CD1c-positive myeloid dendritic cell (primary cell): ENCODE measurements at regions not wholly inside any gene's neighbourhood (a gene's known extent, or its start where the extent isn't known, plus 50 kb on each side); places are given as distances from the start of the nearest gene placed in this dataset.

Experiments
- DNase-seq: peaks from one replicate; pipeline ENCODE4 v3.0.0-alpha.2; 2016; ENCODE audit errors: extremely low spot score

DNA sequence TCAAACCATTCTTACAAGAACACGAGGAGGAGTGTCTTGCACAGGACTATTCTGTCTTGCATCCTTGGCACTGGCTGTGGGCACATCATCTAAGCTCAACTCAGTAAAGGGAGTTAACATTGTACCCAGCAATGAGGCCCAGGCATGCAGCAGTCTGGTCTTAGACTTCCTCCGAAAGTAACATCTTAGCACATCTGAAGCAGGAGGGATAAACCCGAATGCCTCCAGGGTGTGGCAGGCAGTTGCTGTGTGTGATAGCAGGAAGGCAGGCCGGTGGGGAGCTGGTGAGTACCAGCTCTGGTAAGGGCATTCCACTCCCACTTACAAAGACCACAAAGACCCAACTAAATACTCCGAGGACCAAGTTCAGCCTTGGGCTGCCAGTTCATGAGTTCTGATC lies 206.3 kb downstream of the TSN start:
- DNase-seq = no peak

DNA sequence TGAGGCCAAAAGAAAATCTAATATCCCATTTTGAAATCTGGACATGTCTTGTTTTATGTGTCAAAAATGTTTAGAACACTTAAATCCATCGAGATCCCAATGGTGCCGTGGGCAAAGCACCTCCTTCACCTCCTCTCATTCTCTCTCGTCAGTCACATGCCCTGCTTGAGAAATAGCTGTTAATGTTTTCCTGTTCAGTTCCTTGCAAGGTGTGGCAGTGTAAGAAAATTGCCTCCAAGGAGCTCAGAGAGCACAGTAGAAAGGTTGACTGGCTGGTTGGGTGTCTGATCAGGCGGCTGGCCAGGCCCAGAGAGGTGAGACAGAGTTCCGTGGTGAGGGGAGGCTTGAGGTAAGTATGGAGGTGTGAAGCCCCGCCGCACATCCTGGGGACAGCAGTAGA lies 210.2 kb downstream of the TSN start:
- no peak for DNase-seq

DNA sequence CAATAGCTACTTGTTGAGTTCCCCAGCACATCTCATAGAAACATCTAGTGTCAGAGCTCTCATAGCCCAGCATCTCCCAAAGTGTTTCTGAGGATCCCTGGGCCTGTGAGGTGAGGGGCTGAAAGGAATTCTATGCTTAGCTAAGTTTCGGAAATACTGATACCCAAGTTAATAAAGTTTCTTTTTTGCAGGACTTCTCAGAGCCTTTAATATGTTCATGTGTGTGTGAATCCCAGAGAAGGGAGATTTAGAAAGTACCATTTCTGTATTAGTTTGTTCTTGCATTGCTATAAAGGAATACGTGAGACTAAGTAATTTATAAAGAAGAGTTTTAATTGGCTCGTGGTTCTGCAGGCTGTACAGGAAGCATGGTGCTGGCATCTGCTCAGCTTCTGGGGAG lies 211.2 kb downstream of the TSN start:
- no peak for DNase-seq

DNA sequence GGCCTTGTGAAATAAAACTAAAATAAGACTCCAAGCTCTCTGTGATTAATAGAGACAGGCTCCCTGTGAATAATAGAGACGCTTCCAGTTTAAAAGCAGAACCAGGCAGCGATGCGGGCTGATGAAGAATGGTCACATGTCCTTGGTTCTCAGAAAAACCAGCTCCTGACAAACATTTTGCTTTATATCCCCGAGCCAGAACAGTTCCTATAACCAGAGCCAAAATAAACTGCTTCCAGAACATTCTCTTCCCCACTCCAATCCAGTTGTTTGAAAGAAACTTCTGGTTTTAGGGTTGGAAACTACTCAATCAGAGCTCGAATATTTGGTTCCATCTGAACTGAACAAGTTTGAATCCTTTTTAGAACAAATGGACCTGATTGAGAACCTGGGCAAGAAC lies 213.7 kb downstream of the TSN start:
- DNase-seq = peak; percentile 61

DNA sequence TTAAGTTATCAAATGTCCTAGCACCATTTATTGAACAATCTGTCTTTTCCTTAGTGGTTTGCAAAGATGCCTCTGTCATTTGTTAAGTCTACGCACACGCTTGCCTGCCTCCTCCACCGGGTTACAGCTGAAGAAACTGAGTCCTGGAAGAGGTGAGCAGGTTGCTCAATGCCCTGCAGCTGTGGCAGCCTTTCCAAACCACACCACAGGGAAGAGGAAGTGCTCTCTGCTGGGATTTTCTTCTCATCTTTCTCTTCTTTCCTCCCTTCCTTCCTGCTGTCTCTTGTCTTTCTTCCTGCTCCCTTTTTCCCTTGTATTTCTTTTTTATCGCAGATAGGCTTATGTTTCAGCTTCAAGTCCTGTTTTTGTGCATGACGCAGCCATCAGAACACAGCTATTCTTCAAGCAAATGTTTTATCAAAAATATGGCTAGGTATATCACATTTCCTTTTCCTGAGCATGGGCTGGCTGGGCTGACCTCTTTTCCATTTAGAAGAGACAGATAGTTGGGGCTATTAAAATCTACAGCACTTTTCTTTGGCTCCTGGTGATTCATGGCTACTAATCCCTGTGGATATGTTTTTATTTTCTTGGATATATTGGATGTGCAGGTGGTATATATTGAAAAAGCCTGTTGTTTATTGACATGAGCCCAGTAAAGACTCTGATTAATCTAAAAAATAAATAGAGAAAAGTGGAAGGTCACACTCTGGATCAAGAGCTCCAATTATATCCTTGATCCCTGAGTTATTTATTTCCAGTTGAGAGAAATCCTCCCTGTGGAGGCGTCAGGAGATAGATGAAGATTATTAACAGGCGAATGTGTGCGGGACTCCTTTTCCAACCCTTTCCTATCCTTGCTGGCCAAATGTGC lies 214.6 kb downstream of the TSN start:
- DNase-seq = no peak

DNA sequence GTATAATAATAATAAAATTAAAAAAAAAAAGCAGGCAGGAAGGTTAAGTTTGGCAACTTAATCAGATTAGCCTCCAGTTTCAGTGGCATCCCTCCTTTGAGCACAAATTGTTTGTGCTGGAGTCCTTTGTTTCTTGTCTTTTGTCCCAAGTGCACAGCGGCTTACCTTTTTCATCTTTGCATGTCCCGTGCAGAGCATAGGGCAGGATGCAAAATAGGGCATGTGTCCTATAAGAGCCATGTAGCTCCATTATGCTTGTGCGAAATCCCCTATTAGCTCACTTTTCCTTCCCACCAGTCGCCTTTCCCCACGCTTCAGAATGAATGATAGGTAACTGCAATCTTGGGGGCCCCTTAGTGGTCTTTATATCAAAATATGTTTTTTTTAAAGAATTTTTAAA lies 216.8 kb downstream of the TSN start:
- no peak for DNase-seq

DNA sequence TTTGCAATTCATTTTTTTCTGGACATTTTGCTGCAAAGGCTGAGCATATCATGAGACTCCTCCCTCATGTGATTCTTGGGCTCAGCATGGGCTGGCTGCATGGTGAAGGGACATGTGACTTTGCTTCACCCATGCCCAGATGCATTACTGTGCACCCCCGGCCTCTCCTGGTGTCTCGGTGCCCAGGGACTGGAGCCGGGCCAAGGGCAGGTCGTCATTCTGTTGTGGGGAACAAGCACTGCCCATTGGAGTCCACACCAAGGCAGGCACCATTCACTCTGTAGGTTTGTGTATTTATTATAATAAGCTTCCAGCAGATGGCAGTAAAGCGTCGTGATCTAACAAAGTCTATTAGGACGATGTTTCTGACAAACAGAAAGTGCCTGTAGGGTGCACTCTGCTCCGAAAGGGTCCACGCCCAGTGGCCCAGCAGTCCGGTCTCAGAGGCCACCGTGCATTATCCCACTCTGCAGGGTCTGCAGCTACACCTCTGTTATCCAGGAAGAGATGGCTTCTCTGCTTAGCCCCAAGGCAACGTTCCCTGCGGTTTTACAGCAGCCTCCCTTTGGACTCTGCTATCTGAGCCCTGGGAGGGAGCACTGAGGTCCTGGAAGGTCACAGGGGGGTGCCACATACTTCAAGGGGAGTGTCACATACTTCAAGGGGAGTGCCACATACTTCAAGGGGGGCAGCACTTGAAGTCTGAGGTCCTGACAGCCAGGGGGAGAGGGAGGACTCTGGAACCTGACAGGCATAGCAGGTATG lies 219.6 kb downstream of the TSN start:
- DNase-seq = peak; percentile 80

DNA sequence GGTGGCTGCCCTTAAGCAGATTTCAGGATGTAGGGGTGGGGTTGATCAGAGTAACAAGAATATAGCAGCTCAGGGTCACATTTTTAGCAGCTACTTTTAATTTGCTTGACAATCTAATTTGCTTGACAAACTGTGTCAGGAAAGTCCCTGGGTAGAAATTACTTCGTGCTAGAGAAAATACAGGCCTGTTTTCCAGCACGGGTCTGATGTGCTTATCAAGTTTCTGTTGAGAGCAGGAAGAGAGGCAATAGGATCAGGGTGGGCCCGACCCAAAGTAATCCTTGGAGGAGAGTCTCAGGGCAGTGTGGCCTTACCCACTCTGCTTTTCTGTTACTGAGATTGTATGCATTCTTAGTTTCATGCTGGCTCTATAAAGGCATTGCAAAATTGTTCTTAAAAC lies 221.5 kb downstream of the TSN start:
- no peak for DNase-seq

DNA sequence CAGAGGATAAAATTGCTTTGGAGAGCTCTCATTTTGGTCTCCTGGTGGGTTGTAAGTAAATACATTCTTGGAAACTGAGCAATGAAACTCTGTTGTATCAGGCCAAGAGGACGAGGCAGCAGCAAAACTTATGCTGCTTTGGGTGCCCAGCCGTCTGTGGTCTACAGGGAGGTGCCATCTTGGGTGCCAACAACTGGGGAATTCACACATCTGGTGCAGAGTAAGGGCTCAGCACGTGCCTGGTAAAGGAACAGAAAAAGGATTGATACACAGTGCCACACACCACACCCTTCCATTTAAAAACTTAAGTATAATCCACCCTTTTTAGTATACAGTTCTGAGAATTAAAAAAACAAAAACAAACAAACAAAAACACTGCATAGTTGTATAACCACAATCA lies 221.9 kb downstream of the TSN start:
- DNase-seq = no peak

DNA sequence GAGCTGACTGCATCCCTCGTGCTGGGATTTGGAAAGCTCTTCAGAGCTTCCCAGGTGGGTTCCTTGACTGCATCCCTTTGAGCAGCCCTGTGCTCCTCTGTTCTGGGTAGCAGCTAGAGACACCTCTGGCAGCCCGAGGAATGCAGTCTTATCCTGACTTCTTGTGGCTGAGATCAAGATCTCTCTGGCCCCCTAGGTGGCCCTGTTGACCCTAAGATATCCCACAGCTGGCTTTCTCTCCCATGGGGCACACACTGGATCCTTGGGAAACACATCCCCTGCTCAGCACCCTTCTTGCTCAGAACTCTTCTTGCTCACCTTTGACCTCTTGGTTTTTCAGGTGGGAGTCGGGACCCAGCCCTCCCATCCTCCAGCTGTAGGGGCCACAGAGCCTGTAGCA lies 237.2 kb downstream of the TSN start:
- DNase-seq = no peak

DNA sequence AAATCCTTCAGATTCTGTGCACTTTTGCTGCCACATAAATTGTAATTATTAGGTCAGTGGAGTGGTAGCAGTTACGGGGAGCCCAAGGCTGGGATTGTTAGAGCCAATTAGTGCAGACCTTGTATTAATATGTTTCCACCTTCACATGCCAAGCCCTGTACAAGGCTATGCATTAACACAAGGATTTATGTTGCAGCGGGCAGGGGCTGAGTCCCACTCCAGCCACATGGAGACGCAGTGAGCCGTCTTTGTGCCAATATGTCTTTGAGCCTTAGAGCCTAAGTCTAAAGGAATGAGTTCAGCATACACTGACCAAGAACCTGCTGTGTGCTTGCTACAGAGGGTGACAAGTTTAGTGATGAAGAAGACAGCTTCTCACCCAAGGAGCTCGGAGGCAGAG lies 238.2 kb downstream of the TSN start:
- DNase-seq = no peak

DNA sequence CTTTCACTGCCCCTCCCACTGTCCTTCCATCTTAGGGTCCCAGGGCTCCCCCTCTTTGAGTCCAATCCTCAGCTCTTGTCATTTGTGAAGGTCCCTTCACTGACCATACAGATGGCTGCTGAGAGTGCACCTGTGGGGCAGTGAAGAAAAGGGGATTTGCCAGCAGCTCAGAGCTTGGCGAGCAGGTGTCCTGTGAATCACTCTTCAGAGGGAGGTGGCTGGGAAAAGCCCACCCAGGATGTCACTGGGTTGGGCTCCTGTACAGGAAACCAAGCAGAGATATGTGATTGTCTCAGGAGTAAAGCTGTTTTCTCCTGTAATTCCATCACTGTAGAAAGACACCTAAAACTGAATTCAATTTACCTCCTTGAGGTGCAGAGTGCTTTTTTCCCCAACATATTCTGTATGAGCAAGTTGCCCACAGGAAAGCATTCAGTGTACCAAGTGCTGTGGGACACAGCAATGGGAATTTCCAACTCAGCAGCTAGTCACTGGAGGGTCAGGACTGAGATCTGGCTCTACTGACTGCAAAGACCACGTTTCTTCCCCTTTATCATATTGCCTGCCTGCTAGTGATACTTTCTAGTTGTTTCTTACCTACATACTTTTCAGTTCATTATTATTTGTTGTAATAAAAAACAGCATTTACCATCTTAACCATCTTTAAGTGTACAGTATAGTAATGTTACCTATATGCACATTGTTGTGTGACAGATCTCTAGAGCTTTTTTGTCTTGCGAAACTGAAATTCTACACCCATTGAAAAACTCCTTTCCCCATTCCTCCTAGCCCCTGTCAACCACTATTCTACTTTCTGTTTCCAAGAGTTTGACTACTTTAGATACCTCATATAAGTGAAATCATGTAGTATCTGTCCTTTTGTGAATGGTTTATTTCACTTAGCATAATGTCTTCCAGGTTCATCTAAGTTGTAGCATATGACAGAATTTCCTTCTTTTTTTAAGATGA lies 239.1 kb downstream of the TSN start:
- no peak for DNase-seq

DNA sequence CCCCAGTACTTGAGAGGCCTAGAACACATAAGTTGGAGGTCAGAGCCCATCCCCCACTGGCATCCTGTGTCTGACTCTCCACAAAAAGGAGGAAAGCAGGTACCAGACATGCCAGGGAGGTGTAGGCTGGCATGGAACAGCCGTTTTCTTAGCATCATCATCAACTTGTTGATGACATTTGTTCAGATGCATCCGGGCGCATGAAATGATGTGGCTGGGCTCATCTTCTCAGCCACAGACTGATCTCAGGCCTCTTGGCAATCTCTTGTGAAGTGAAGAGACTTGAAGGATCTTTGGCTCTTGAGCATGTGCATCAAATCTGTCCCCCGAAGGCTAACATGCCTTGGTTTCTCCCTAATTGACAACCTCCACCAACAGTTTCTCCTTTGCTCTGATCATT lies 243.3 kb downstream of the TSN start:
- DNase-seq = no peak

DNA sequence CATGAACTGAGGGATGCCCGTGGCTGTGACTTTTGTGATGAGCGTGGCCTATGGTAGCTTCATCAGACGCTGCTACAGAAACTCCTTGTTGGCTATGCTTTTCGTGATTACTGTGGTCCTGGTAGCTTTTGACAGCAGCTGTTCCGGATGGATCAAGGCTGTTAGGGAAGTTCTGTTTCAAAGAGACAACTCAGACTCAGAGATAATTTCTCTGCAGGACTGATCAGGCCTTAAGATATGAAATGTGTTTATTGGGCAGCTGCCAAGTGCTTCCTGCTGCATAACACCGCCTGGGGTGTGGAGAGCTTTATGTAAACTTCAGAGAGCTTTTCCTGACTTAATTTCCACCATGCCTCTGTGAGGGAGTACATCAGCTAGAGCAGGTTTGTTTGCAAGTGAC lies 243.8 kb downstream of the TSN start:
- no peak for DNase-seq

DNA sequence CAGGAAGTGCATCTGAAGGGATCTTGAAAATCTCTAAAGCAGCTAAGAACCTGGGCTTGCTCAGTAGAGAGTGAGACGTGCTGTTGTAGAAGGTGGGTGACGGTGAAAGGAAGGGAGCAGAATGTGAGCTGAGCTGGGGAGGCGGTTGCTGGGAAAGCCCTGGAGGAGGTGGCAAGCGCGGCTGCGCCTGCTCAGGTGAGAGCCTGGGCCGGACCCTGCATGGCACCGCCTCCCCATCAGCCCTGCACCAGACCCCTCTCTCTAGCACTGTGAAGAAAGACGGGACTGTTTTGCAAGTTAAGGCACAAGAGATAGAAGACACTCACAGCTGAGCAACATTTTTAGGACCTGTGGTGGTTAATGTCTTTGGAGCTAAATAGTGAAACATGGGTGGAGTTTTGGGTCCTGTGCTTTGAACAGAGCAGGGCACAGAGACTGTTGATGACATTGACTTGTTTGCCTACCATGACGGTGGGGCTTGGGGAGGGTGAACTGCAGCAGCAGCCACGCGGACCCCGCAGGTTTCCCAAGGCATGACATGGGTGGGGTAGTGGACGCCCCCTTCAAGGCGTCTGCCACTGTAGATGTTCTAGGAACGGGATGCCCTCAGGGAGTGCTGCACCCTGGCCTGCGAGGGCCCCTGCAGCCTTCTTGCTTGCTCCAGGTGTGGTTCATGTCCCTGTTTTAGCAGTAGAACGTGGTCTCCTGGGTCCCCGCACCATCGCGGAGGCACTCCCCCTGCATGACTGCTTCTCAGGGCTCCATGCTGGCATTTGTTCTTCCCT lies 245.3 kb downstream of the TSN start:
- DNase-seq = no peak

DNA sequence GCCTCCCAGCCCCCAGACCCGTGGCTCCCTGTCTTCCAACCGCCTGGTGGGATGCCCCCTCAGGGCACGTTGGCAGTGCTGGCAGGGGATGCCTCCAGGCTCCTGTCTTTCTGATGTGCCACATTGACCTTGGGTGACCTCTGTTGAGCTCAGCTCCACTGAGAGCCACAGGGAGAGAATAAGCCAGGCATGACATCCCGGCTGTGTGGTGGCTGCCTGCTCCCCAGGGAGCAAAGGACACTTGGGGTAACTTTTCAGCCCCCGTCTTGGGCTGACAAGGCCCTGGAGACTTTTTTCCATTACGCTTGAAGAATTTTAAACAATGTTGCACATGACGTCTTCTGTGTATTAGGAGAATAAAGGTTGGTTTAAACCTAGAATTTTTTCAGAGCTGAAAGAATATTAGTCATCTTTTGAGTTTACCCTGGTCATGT lies 246.0 kb downstream of the TSN start:
- no peak for DNase-seq

DNA sequence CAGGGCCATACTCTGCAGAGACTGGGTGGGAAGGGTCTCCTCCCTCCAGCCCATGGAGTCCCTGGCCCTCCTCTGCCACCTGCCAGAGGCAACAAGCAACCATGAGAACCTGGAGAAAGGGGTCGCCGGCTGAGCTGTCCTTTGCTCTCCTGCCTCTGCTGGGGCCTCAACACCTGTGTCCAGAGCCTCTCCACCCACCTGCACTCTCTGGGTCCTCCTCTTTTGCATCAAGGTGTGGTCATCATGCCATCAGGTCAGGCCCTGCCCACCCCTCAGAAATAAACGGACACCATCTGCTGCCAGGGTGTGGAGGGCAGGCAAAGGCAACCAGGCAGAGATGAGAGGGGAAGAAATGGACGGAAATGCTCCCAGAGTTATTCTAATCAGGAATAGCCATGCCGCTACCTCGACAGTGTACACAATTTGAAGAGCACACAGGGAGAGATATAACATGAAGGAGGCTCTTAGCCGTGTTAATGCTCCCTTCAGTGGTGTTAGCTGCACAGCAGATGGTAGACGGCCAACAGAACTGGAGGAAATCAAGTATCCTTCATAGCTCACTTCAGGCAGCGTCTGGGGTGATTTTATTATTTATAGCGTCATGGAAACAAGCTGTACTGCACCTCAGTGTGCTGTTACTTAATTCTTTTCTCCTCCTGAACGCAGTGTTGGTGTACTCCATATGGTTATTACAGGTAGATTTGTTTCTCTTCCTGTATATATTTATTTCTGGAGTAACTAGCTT lies 247.9 kb downstream of the TSN start:
- DNase-seq = no peak

DNA sequence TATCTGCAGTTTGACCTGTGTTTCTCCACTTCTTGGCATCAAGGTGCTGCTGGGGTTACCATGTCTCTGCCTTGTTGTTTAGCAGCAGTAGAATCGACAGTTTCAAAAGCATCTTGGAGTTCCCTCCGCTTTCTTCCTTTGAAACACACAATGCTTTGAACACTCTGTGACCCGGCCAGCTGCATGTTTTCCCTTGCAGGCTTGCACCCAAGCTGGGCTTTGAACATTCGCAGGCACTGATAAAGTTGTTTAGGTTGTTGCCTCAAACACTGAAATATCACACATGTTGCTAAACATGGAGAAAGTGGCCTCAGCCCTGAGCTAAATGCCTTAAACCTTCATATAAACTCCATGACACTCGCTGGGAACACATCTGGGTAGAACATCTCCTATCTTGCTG lies 251.7 kb downstream of the TSN start:
- no peak for DNase-seq

DNA sequence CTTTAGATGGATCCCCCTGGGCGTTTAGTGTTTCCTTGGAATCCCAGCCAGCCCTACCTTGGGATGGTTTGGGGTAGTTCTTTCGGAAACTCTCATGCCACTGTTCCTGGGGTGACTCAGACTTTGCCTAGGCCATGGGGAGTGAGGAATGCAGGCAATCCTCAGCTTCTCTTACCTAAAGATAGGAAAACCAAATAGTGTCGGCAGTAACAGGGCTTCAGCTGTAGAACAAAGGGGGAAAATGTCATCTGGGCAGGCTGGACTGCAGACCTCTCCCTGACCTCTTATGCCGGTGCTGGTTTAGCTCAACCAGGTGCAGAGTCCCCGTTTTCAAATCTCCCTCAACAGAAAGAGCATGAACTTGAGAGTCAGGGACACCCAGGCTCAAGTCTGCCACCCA lies 252.1 kb downstream of the TSN start:
- no peak for DNase-seq

DNA sequence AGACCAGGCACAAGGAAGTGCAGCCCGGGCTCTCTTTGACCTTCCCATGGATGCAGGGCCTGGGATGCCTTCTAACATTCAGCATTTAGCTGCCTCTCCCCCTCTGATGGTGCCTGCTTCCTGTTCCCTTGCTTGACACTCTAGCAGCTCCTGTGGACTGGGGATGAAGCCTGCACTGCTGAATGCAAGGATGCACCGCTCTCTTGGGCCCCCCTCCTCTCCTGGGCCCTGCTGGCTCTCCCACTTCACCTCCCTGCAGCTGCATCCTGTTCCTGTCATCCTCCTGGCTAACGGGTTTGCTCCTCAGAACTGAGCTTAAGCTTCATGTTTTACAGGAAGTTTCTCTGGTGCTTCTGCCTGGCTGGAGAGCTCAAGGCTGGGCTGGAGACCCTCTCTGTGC lies 254.1 kb downstream of the TSN start:
- no peak for DNase-seq
